HG03196 (cell line): ENCODE measurements at regions not wholly inside any gene's neighbourhood (a gene's known extent, or its start where the extent isn't known, plus 50 kb on each side); places are given as distances from the start of the nearest gene placed in this dataset.

Experiments used
- ATAC-seq: cut with Tn5 transposase; IDR thresholded peaks from one replicate; pipeline ENCODE4 v1.9.1; 2021; ENCODE audit not compliant: unreplicated experiment

- ATAC-seq = no peak
Observed at GRCh38 chr9:89744730-89745129, 139.9 kb downstream of the GADD45G start.

DNA sequence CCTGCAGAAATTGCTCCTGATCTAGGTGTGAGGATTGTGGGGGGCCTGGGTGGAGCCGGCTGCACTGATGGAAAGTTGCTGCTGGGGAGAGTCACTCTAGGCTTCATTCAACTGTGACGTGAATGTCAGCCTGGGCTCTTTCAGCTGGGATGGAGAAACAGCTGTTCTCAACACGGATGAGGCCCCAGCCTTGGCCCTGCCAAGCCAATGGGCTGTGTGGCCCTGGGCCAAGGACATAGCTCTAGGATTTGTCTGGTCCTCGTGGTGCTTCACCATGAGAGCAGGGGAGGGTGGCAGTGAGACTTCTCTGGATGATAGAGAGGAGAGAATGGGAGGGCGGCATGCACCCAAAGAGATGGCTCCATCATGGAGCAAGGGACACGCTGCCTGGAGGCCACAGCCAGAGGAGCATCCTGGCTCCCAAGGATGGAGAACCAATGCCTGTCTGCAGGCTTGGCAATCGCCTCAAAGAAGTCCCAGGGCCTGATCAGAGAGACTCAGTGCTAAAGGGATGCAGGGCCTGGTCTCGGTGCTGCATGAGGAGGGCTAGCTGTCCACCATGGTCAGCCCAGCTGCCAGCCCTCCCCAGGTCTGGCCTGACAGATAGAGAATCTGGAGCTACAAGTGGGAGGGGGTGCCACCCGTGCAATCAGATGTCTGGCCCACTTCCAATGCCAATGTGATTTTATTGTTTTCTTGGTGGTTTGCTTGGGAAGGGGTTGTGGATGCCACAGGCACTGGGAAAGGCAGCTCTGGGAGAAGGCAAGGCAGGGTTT is 141.0 kb downstream of the GADD45G start:
- no peak for ATAC-seq

DNA sequence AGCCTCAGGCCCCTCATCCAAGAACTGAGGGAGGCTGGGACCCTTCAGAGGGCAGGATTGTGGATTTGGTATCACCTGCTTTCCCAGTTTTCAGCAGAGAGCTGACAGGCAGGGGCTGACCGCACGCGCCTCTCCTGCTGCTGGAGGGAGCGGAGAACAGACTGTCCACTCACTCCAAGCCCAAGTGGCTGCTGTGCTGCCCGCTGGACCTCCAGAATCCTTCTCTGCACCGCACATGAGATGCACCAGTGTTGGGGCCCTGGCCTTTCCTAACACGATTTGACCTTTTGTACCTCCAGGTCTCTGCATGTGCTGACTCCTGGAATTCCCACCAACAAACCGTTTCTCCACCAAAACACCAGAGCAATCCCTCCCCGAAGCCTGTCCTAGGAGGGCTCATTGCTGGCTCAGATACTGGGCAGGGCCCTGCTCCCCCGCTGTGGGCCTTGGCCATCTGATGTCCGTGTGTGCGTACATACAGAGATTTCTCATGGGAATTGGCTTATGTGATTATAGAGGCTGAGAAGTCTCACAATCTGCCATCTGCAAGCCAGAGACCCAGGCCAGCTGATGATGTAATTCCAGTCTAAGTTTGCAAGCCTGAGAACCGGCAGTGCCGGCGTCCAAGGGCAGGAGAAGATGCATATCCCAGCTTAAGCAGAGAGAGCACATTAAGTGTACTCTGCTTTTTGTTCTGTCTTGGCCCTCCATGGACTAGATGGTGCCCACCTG is 141.7 kb downstream of the GADD45G start:
- no peak for ATAC-seq

DNA sequence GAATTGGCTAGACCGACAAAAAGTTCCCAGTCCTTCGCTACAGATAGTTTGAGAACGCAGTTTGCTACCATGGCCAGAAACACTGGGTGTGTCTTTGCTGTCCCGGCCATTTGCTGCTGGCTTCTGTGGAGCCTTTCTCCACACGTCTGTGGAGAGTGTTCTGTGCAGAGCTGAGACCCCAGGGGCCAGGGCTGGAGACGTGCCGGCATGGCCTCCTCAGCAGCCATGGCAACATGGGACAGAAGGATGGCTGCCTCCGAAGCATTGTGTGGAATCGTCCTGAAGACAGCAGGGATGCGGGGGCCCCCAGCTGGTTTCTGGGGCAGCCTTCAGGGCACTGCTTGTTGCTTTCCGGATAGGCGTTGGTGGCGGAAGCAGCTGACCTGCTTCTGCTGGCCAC is 142.8 kb downstream of the GADD45G start:
- no peak for ATAC-seq

- ATAC-seq = no peak
Observed at GRCh38 chr9:89748021-89748670, 143.3 kb downstream of the GADD45G start.

DNA sequence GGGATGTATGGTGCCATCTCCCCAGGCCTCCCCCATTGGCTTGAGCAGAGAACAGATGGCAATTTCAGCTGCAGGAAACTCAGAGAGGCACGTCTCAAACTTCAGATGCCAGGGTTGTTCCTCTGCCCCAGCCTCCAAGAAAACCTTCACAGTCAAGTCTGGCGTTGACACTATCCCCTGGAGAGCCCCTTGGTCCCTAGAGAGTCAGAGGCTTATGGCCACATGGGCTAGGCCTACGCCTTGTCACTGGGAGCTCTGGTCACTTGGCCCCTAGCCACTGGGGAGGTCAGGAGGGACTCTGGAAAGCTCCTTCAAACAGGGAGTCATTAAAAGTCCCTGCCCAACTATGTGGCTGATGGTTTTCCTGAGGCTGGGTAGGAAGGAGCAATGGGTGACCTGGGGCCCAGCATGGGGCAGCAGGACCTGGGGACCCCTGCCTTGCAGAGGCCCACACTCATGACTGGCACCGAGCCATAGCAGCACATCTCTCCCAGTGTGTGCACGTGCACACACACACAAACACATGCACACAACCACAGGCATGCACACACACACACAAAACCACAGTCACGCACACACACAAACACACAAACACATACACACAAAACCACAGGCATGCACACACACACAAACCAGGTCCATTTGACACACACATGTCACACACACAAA is 144.2 kb downstream of the GADD45G start:
- no peak for ATAC-seq

DNA sequence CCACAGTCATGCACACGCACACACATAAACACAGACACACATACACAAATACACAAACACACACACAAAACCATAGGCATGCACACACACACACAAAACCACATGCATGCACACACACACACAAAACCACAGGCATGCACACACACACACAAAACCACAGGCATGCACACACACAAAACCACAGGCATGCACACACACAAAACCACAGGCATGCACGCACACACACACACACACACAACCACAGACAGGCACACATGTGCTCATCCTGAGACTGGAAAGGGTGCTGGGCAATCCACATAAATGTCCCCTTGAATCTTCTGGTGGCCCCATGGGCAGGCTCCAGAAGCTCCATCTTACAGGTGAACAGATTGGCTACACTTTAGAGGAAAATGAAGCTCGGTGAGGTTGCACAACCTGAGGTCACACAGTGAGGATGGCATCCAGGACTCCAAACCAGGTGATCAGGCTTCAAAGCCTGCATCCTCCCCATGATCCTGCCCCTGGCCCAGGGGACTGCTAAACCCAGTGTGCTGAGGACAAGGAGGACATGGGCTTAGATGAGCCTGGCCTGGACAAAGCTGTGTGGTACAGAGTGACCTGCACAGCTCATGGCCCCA is 144.8 kb downstream of the GADD45G start:
- no peak for ATAC-seq

GRCh38 chr9:89750117-89750791 is 145.4 kb downstream of the GADD45G start:
- ATAC-seq = no peak

DNA sequence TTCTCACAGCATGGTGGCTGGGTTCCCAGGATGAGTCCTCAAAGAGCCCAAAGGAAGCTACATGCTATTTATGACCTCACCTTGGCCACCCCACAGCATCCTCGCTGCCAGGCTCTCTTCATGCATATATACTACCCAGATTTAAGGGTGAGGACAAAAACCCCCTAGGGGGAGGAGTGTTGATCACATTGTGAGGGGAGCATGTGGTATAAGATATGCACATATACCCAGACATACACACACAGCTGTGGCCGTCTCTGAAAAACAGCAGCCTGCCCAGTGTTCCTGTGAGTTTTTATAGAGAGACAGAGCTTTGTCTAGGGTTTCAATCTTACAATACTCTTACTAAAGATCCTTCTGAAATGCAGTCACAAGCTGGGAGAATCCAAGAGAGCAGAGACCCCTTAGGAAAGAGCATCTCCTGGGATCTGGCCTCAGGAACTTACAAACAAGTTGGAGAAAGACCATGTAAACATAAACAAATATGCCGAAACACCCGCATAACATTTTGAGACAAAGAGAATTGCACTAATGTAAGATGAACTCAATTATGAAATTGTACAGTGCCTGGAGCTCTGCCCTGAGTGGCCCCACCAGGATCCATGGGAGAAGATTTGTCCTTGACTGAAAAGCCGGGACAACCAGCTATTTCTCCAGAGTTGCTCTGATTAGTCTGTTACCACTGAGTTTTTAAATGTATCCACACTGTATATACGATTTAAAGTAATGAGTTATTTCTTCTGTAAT is 146.4 kb downstream of the GADD45G start:
- no peak for ATAC-seq

- ATAC-seq = no peak
Observed at GRCh38 chr9:89752154-89752553, 147.3 kb downstream of the GADD45G start.

- no peak for ATAC-seq
Observed at GRCh38 chr9:89753472-89754055, 148.8 kb downstream of the GADD45G start.

GRCh38 chr9:89754193-89754592 is 149.4 kb downstream of the GADD45G start:
- ATAC-seq = no peak

DNA sequence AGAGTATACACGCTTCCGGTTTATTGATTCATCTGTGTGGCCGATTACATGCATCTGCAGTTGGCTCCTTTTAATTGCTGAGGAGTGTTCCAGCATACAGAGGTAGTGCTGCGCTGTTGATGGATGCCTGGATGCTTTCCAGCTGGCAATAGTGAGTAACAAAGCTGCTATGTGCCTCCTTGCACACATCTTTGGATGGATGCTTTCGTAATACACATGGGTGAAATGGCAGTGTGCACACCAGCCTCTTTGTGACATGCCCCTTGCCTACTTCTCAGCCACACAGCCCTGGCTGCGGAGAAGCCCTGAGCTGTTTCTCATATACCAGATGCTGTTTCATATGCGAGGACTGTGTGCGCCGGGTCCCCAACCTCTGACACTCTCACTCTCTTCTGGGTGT is 151.0 kb downstream of the GADD45G start:
- ATAC-seq = no peak

GRCh38 chr9:89756891-89757537 is 152.2 kb downstream of the GADD45G start:
- no peak for ATAC-seq

DNA sequence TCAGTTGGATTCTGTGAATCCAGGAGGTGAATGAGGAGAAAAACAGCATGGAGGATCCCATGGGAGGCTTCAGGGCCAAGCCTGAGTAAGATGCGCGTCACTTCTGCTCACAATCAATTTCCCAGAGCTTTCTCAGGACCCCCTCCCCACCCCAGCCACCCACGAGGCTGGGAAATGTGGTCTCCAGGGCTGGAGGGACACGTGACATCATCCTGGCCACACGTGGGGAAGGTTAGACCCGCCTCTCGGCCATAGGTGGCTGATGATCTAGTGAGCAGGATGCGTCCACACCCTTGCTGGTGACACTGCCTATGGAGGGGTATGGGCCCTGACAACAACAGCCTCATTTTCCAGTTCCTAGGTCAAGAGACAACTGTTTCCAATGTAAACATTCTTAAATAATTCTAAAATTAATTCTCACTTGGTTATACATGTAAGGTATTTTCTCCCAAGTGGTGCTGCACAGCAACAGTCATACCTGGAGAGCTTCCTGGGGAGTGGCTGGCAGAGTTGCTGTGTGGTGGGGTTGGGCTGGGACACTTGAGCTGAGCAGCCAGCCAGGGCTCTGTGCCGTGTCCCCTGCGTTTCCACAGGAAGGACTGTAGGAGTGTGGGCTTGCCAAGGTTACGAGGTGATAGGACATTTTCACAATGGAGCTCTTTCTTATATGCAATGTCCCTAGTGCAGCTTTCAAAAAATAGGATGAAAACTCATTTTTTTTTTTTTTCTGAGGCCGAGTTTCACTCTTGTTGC is 153.1 kb downstream of the GADD45G start:
- ATAC-seq = no peak

- no peak for ATAC-seq
Observed at GRCh38 chr9:89759572-89759971, 154.8 kb downstream of the GADD45G start.

DNA sequence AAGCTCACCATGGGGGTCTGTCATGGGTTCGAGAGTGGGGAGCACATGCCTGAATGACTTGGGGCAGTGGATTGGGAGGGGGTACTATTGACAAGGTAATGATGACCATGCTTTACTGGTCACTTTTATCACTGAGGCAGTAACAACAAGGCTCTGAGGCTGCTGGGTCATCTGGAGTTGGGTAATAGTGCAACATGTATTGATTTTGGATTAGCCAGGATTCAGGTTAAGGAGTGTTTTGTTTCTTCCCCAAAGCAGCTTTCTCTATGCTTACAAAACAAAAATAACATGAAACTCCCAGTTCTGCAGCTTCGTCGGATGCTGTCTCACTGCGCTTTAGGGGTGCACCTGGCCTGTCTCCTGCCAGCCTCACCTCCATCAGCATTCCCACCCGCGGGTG is 155.3 kb downstream of the GADD45G start:
- ATAC-seq = no peak

DNA sequence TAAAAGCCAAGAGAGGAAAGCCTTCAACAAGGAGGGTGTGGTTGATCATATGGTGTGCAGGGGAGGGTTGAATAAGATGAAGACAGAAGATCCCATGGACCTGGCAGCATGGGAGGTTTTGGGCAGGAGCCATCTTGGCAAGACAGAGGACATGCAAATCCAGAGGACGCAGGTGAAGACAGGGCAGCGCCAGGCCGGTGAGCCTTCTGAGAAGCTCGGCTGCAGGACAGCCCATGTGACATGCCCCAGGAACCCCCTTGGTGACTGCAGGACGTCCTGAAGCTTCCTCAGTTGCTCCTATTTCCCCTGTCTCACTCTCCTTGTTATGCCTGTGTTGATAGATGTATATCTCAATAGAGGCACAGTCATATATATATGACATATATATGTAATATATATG is 159.4 kb downstream of the GADD45G start:
- no peak for ATAC-seq
